T1000 (cell line): ENCODE measurements at regions not wholly inside any gene's neighbourhood (a gene's known extent, or its start where the extent isn't known, plus 50 kb on each side); places are given as distances from the start of the nearest gene placed in this dataset.
"Not testable (repeated sequence)": the region's sequence is repeated elsewhere in the genome, so short reads cannot be mapped to it uniquely, and the experiment has no call there.

Experiments
- DNase-seq: peaks from one replicate; lab custom pipeline; 2025; ENCODE audit warnings: mixed read lengths; lab: John Stamatoyannopoulos, UW

DNA sequence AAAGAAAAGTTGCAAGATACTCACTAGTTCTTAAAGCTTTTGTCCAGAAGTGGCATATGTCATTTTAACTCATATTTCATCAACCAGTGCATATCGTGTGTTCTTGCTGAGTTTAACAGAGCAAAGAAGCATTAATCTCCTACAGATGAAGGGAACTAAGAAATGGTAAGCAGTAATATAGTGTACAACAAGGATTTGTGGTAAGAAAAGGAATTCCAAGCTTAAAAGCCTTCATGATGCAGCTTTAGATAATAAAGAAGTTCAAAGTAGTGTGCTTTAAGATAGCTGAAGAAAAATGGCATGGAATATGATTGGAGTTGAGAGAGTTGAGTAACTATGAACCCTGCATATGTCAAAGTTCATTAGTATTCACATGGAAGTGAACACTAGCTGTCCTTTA lies 649.8 kb upstream of the FSHR start:
- DNase-seq, result no peak

DNA sequence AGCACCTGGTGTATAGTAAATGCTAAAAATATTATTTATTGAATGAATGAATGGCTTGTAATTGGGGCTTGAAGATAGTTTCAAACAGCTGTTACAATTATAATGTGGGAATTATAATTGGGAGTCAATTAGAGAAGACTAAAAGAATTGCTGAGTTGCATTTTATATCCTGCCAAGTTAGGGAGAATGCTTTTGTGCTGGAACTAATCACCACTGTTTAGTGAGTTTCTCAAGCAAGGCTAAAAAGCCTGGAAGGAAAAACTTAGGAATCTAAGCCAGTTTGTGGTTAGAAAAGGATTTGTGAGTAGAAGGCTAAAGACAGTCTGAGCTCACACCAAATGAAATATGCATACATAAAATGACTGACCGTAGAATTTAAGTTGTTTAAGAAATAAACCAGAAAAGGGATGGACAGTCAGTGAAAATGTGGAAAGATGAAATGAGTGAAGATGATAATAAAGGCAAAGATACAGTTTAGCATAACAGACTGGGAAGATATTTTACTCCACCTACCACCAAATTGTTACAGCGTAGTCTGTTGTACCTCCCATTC lies 647.7 kb upstream of the FSHR start:
- DNase-seq, result no peak

DNA sequence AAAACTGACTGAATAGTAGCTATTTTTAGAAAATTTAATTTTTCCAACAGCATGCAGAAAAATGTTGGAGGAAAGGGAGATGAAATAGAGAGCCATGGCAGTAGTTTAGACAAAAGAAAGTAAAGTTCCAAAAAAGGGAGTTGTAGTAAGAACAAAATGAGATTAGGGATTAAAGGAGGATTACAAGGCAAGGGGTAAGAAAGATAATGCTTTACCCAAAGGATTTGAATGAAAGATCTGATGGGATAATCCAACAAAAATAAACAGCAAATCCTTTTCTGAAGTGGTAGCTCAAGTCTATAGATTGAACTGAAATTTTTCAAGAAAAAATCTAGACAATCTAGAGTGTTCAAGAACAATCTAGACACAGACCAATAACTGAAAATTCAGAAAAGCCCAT lies 644.3 kb upstream of the FSHR start:
- no peak for DNase-seq

DNA sequence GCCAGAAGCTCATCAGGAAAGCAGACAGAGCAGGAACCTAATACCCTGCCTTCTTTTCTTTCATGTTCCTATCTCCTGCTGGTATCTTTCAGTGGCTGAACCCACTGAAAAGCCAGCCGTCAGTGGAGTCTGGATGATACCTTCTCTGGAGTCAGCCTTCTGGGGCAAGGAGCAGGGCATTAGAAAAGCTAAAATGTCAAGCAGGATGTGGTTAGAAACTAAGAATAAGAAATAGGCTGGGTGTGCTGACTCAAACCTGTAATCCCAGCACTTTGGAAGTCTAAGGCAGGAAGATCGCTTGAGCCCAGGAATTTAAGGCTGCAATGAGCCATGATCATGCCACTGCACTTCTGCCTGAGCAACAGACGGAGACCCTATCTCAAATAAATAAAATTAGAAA lies 642.0 kb upstream of the FSHR start:
- DNase-seq, result no peak

DNA sequence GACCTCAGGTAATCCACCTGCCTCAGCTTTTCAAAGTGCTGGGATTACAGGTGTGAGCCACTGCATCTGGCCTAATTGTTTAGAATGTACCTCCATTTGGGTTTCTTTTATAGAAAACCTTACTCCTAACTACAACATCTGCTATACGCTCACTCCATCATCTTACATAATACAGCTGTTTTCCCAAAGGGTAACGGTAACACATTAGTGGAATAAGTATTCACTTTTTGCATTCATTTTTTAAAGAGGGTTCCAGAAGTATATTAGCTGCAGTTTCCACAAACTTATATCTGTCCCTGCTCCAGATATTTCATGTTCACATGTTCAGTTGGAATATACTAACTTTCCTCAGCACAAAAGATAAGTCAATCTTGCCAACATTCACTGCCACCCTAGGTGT lies 640.1 kb upstream of the FSHR start:
- no peak for DNase-seq

DNA sequence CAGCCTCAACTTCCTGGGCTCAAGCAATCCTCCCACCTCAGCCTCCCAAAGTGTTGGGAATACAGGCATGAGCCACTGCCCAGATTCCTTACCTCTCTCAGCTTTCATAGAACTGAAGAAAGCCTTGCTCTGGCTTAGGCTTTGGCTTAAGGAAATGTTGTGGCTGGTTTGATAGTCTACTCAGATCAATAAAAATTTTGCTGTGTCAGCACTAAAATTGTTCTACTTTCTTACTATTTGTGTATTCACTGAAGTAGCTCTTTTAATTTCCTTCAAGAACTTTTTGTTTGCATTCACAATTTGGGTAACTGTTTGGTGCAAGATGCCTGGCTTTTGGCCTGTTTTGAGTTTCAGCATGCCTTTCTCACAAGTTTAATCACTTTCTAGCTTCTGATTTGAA lies 634.0 kb upstream of the FSHR start:
- no peak for DNase-seq

DNA sequence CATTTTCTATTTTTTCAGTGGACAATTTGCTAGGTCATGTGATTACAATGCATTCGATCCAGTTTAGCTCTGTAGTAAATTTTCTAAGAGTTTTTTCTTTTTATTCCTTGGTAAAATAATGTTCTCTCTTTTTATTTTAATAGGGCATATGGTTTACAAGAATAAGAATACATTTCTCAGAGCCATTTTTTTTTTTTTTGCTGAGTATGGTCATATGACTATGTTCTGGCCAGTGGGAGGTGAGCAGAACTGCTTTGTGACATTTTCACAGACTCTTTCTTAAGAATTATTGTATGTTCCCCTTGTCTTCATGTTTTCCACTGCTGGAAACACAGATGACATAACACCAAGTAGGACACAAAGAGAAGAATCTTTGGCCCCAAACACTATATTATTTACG lies 626.6 kb upstream of the FSHR start:
- DNase-seq, result no peak

DNA sequence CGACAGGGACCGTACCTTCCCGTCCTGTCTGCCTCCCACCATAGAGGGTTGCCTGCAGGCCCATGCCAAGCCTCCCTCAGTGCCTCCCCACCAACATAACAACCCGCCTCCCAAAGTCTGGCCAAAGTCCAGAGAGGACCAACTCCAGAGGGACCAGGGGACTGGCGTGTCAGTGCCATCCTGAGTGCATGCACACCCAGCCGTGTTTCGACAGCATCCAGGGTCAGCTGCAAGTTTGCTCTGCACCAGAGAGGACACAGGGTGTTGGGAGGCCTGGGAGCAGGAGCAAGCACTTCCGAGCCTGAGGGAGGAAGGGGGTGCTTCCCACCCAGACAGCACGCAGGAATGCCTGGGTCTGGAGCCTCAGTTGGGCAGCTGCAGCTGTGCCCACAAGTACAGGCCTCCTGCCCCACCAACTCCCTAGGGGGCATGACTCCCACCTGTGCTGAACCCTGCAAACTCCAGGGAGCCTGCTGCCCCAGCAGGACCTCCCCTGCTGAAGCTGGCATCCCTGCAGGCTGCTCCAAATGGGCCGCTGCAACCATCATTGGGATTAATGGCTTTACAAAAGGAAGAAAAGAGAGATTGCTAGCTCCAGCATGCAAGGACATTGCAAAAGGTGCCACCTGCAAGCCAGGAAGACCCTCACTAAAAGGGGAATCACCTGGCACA lies 618.1 kb upstream of the FSHR start:
- no peak for DNase-seq

DNA sequence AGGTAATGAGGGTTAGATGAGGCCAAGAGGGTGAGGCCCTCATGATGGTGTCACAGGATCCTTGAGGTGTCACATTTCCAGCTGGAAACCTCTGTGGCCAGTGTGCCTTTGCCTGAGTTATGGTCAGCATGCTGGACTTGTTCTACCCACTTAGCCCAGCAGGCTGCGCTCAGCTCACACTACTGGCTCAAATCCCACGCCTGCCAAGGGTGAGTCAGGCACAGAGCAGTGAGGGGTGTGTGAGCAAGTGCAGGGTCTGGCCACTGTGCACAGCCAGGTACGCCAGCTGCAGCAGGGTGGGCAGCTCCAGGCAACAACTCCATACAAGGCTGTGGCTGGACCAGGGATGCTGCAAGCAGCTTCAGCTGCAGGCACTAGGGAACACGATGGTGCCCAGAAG lies 616.6 kb upstream of the FSHR start:
- no peak for DNase-seq

DNA sequence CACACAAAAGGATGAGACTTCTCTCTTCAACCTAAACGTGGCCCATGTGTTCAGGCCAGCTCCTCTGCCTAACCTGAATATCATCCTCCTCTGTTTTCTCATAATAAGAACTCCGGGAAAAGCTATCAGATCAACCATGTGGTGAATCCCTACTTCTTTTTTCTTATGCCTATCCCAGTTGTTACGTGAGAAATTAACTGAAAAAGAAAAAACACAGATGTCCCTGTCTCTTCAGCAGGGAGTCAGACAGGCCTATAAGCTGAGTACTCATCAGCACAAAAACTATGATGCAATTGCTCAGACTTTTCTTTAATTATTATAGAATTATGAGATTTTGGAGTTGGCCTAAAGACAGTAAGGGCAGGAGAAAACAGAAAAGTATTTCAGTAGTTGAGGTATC lies 613.0 kb upstream of the FSHR start:
- DNase-seq, result no peak

DNA sequence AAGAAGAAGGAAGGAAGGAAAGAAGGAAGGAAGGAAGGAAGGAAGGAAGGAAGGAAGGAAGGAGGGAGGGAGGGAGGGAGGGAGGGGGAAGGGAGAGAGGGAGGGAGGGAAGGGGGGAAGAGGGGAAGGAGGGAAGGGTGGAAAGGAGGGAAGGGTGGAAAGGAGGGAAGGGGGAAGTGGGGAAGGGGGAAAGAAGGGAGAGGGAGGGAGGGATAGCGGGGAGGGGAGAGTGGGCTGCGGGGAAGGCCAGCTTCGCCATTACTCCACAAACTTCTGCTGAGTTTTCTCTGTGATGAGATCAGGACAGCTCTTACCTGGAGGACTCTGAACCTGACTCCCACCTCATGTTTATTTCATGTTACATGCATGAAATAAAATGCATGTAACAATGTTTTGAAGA lies 601.5 kb upstream of the FSHR start:
- no peak for DNase-seq

DNA sequence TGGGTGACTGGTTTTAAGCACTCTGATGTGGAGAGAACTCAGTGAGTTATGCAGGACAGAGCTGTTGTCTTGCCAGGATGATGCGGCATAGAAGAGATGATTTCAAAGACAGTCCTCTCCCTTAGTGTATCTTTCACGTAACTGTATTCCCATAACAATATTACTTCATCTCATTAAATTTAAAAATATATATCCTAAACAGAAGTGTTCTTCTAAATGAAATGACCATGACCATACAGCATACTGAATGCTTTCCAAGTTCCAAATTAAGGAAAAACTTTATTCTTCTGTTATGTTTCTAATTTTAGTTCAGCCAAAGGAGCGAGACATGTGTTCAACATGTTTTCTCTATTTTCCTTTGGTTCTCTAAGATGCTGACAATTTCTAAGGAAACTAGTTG lies 600.1 kb upstream of the FSHR start:
- no peak for DNase-seq

DNA sequence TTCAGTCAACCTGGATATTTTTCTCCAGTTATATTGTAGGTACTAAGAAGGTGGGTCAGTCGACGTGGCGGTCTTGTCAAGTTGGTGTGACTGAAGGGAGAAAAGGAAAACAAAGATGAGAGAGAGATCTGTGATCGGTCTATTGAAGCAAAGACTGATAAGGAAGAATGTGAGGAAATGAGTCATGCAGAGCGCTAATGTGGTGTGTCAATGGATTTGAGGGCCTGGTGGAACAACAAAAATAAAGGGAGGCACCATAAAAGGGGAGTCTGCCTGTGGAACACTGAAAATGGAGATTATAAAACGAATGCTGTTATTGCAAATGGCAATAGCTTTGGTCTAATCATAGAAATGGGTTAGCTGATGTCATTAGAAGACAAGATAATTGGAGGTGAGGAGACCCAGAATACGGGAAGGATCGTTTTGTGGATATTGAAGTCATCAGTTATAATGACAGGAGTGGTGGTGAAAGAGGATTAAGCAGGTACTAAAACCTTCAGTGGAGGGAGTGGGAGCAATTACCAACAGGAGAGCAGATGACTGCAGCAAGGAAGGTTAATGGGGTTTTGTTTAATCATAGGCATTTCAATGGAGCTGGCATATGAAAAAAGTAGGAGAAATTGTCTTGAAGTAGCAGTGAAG lies 599.1 kb upstream of the FSHR start:
- DNase-seq, result no peak

DNA sequence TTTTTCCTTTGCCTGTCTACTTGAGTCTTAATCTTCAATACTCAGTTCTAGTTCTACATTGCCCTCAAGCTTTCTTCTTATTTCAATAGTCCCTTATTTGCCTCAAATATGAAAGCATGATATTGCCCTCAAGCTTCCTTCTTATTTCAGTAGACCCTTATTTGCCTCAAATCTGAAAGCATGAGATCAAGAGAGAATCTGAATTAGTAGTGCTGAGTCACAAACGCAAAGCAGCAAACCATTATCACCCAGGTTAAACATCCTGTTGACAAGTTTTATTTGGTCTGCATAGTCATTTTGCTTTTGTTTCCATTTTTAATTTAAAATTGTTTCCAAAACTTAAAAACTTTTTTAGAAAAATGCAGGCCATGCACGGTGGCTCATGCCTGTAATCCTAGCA lies 583.3 kb upstream of the FSHR start:
- no peak for DNase-seq

DNA sequence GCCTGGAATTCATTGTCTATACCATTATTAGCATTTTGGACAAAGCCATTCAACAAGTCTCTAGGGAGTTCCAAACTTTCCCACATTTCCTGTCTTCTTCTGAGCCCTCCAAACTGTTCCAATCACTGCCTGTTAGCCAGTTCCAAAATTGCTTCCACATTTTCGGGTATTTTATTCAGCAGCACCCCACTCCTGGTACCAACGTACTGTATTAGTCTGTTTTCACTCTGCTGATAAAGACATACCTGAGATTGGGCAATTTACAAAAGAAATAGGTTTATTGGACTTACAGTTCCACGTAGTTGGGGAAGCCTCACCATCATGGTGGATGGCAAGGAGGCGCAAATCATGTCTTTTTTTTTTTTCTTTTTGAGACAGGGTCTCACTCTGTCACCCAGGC lies 578.6 kb upstream of the FSHR start:
- not testable (repeated sequence) for DNase-seq

DNA sequence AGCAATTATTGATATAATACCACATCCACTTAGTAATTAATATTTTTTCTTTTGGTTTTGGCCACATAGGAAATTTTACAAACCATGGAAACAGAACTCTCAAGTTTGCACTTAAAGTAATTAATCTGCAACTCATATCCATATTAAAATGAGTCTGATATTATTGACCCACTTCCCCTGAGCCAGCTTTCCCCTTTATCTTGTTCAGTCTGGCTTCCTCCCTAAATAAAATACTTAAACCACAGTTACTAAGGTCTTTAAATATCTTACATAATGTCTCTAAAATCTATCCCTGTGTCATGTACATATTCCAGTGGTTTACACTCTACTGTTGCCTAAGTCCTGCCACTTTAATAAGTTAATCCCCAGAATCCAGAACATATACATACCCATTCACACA lies 564.9 kb upstream of the FSHR start:
- no peak for DNase-seq

DNA sequence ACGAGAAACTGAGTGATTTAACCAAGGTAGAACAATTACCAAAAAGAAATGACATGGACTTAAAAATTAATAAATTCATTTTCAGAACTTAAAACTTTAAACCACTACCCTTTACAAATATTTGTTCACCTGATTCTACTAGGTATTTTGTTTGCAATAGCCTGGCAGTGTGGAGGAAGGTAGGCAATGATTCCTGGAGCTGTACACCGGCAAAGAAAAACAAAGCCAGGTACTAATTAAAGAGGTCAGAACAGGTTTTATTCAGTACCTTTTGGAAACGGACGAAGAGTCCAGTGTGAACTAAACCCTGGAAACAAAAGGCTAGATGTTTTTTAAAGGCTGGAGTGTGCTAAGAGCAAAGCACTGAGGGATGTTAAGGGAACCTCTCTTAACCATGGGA lies 561.3 kb upstream of the FSHR start:
- no peak for DNase-seq

DNA sequence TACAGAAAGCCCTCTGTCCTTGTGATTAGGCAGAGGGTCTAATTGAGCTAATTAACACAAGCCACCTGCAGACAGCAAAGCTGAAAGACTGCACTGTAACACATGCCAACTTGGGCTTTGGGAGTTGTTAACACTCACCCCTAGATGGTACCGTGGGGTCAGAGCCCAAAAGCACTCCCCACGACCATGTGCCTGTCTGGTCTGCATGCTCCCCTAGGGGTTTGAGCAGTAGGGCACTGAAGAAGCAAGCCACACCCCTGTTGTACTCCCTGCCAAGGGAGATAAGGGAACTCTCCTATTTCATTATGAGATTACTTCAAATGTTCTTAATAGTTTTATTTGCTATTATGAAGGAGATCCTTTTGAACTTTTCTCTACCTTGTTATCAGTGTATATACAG lies 560.1 kb upstream of the FSHR start:
- no peak for DNase-seq

DNA sequence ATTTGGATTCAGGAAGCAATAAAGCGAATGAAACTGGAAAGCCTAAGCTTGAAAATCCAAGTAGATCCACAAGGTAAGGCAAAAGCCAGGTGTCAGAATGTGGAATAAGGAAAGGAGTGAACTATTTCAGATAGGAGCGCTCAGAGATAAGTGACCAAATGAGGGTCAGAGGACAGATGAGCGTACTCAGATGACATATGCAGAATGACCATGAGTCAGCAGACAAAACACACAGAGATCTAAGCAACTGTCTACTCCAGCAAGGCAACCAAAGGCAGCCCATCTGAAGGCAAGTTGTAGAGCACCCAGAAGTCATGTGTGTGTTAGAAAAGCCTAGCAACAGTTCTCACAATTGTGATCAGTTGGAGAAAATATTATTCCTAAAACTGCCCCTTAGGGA lies 548.4 kb upstream of the FSHR start:
- no peak for DNase-seq

DNA sequence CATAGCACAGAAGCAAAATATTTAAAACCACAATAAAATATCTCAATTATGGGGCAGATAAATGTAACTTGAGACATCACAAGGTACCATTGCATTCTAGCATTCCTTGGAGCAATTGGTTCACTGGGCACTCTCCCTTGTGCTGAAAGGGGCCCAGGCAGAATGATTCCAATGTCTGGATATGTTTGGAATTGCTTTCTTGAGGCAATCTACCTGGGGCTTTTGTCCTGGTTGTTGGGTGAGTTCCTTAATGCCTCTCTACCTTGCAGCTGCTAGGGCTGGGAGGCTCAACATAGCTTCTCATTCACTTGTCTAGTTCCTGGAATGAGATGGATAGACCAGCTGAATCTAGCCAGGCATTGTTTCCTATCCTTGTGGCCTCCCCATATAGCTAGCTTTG lies 539.6 kb upstream of the FSHR start:
- DNase-seq, result no peak

DNA sequence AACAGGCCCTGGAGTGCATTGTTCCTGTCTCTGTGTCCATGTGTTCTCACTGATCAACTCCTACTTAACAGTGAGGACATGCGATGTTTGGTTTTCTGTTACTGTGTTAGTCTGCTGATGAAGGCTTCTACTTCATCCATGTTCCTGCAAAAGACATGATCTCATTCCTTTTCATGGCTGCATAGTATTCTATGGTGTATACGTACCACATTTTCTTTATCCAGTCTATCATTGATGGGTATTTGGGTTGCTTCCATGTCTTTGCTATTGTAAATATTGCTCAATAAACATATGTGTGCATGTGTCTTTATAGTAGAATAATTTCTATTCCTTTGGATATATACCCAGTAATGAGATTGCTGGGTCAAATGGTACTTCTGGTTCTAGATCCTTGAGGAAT lies 537.7 kb upstream of the FSHR start:
- not testable (repeated sequence) for DNase-seq

DNA sequence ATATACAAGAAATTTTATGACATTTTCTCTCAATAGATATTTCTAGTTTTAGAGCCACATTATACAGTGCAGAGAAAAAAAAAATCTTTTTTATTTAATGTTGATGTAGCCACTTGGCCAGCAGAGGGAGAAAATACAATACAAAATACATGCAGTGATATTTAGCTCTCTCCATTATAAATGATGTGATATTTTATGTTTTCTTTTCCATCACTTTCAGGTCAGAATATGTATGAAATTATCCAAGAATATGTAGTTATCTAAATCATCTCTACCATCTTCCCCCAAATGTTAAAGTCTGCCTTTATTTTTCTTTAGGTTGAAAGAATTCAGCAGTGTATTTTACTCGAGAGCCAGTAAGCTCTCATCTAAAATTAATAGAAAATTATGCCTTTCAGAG lies 533.6 kb upstream of the FSHR start:
- DNase-seq, result no peak

DNA sequence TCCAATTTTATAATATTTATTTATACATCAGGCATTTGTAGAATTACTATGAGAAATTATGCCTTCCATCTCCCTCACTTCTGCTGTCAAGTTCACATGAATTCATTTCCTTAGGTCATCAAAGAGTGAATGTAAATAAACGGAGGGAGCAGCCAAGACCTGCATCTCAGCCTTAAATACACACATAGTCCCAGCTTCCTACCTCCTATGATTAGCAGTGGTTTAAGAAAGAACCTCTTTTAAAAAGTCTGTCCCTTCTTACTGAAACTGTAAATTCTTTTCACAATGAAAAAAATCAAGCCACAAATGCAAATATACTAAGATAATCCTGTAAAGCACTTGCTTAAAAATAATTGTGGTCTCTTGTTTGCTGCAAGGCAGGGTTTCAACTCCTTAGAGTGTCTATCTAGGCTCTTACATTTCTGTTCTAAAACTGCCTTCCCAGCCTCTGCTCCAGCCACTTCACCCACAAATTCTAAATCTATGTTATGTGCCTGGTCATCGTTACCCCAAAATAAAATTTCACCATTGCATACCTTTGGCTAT lies 532.7 kb upstream of the FSHR start:
- no peak for DNase-seq

DNA sequence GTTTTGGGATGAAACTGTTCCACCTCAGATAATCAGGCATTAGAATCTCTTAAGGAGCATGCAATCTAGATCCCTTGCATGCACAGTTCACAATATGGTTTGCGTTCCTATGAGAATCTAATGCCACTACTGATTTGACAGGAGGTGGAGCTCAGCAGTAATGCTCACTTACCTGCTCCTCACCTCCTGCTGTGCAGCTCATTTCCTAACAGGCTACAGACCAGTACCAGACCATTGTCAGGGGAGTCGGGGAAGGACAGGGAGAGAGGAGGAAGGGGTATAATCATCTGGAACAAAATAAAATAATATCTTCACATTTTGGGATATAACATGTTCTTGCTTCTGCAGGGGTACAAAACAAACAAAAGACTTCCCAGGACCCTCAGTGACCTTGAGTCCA lies 532.0 kb upstream of the FSHR start:
- DNase-seq, result no peak
